ENCODE measurements at regions not wholly inside any gene's neighbourhood (a gene's known extent, or its start where the extent isn't known, plus 50 kb on each side); places are given as distances from the start of the nearest gene placed in this dataset.

- TF ChIP-seq, protein P1, sequence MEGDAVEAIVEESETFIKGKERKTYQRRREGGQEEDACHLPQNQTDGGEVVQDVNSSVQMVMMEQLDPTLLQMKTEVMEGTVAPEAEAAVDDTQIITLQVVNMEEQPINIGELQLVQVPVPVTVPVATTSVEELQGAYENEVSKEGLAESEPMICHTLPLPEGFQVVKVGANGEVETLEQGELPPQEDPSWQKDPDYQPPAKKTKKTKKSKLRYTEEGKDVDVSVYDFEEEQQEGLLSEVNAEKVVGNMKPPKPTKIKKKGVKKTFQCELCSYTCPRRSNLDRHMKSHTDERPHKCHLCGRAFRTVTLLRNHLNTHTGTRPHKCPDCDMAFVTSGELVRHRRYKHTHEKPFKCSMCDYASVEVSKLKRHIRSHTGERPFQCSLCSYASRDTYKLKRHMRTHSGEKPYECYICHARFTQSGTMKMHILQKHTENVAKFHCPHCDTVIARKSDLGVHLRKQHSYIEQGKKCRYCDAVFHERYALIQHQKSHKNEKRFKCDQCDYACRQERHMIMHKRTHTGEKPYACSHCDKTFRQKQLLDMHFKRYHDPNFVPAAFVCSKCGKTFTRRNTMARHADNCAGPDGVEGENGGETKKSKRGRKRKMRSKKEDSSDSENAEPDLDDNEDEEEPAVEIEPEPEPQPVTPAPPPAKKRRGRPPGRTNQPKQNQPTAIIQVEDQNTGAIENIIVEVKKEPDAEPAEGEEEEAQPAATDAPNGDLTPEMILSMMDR (IDR thresholded peaks at IDR 0.05; ENCODE audit: low read depth, low read length, missing input control) = no peak
- TF ChIP-seq, protein P2, sequence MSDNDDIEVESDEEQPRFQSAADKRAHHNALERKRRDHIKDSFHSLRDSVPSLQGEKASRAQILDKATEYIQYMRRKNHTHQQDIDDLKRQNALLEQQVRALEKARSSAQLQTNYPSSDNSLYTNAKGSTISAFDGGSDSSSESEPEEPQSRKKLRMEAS (IDR thresholded peaks at IDR 0.05) = no peak
- no peak for TF ChIP-seq RXRA (IDR thresholded peaks at IDR 0.05)
- TF ChIP-seq TAF1 (conservative IDR thresholded peaks at IDR 0.05) = no peak
- TF ChIP-seq EGR1 (IDR thresholded peaks at IDR 0.05; ENCODE audit: low read depth in 2 of 2) = no peak
- TF ChIP-seq REST (IDR thresholded peaks at IDR 0.05) = no peak
- TF ChIP-seq YY1 (IDR thresholded peaks at IDR 0.05) = no peak
- no peak for TF ChIP-seq HNF4G (IDR thresholded peaks at IDR 0.05)
- TF ChIP-seq HNF4A (conservative IDR thresholded peaks at IDR 0.05) = no peak
- TF ChIP-seq, protein P3, sequence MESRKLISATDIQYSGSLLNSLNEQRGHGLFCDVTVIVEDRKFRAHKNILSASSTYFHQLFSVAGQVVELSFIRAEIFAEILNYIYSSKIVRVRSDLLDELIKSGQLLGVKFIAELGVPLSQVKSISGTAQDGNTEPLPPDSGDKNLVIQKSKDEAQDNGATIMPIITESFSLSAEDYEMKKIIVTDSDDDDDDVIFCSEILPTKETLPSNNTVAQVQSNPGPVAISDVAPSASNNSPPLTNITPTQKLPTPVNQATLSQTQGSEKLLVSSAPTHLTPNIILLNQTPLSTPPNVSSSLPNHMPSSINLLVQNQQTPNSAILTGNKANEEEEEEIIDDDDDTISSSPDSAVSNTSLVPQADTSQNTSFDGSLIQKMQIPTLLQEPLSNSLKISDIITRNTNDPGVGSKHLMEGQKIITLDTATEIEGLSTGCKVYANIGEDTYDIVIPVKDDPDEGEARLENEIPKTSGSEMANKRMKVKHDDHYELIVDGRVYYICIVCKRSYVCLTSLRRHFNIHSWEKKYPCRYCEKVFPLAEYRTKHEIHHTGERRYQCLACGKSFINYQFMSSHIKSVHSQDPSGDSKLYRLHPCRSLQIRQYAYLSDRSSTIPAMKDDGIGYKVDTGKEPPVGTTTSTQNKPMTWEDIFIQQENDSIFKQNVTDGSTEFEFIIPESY (IDR thresholded peaks at IDR 0.05) = no peak
- TF ChIP-seq, protein P4, sequence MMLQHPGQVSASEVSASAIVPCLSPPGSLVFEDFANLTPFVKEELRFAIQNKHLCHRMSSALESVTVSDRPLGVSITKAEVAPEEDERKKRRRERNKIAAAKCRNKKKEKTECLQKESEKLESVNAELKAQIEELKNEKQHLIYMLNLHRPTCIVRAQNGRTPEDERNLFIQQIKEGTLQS (IDR thresholded peaks at IDR 0.05) = no peak
- TF ChIP-seq NR2F2 (IDR thresholded peaks at IDR 0.05) = no peak
- TF ChIP-seq FOXA1 (IDR thresholded peaks at IDR 0.05) = no peak
- no peak for TF ChIP-seq JUND (IDR thresholded peaks at IDR 0.05)
- TF ChIP-seq GABPA (IDR thresholded peaks at IDR 0.05 in 1 of 2, conservative IDR thresholded peaks at IDR 0.05 in 1 of 2) = no peak
- no peak for TF ChIP-seq RAD21 (IDR thresholded peaks at IDR 0.05)
- no peak for TF ChIP-seq FOXA2 (IDR thresholded peaks at IDR 0.05)
- Histone ChIP-seq H3K9me3 (ENCODE audit: control insufficient read depth in 4 of 4, low read length in 3 of 4) (no peaks in the 10 kb centered on the region), H3K9ac (ENCODE audit: low read depth in 1 of 2, low read length in 2 of 2) (no peak overlapping the region), H3K4me1 (ENCODE audit: control insufficient read depth in 4 of 4, insufficient read depth in 4 of 4, low read length in 3 of 4) (no peaks in the 10 kb centered on the region), H3K36me3 (ENCODE audit: control insufficient read depth in 4 of 4, insufficient read depth in 3 of 4, low read depth in 1 of 4, low read length in 3 of 4) (no peaks in the 10 kb centered on the region), H3K4me3 (ENCODE audit: low read depth in 1 of 3, low read length in 3 of 3) (no peak overlapping the region), H3K27me3 (ENCODE audit: control insufficient read depth in 4 of 4, insufficient read depth in 4 of 4, low read length in 3 of 4) (no peaks in the 10 kb centered on the region), H3K27ac (ENCODE audit: low read depth in 1 of 2, low read length in 2 of 2) (no peak overlapping the region)
- no peak for DNase-seq (ENCODE audit: low spot score)
- WGBS = 90% methylated on average over 2 of the region's 2 CpGs
Measured at GRCh38 chr13:62060570-62060969, 644.9 kb upstream of the PCDH20 start.

- no peak overlapping the region for H3K27ac ChIP-seq (ENCODE audit: low read depth in 1 of 2, low read length in 2 of 2)
- 38% methylated on average over 2 of the region's 2 CpGs for WGBS
- H3K36me3 ChIP-seq (ENCODE audit: control insufficient read depth in 4 of 4, insufficient read depth in 3 of 4, low read depth in 1 of 4, low read length in 3 of 4) = no peaks in the 10 kb centered on the region
- no peak for DNase-seq (ENCODE audit: low spot score)
- H3K27me3 ChIP-seq (ENCODE audit: control insufficient read depth in 4 of 4, insufficient read depth in 4 of 4, low read length in 3 of 4) = no peaks in the 10 kb centered on the region
- no peaks in the 10 kb centered on the region for H3K4me1 ChIP-seq (ENCODE audit: control insufficient read depth in 4 of 4, insufficient read depth in 4 of 4, low read length in 3 of 4)
- no peak overlapping the region for H3K4me3 ChIP-seq (ENCODE audit: low read depth in 1 of 3, low read length in 3 of 3)
- no peaks in the 10 kb centered on the region for H3K9me3 ChIP-seq (ENCODE audit: control insufficient read depth in 4 of 4, low read length in 3 of 4)
- no peak overlapping the region for H3K9ac ChIP-seq (ENCODE audit: low read depth in 1 of 2, low read length in 2 of 2)
- TF ChIP-seq, protein P1 (IDR thresholded peaks at IDR 0.05; ENCODE audit: low read depth, low read length, missing input control) = no peak
- TF ChIP-seq RXRA (IDR thresholded peaks at IDR 0.05) (no peak), JUND (IDR thresholded peaks at IDR 0.05) (no peak), FOXA2 (IDR thresholded peaks at IDR 0.05) (no peak), GABPA (IDR thresholded peaks at IDR 0.05 in 1 of 2, conservative IDR thresholded peaks at IDR 0.05 in 1 of 2) (no peak), TAF1 (conservative IDR thresholded peaks at IDR 0.05) (no peak), HNF4A (conservative IDR thresholded peaks at IDR 0.05) (no peak), RAD21 (IDR thresholded peaks at IDR 0.05) (no peak), FOXA1 (IDR thresholded peaks at IDR 0.05) (no peak), EGR1 (IDR thresholded peaks at IDR 0.05; ENCODE audit: low read depth in 2 of 2) (no peak), NR2F2 (IDR thresholded peaks at IDR 0.05) (no peak), YY1 (IDR thresholded peaks at IDR 0.05) (no peak)
- TF ChIP-seq, protein P4 (IDR thresholded peaks at IDR 0.05) = no peak
- TF ChIP-seq, protein P3 (IDR thresholded peaks at IDR 0.05) = no peak
- TF ChIP-seq, protein P2 (IDR thresholded peaks at IDR 0.05) = no peak
Measured at GRCh38 chr13:62057286-62057685, 641.6 kb upstream of the PCDH20 start.

All from liver (tissue), 8 donors.